Loucy (cell line): ENCODE measurements at regions not wholly inside any gene's neighbourhood (a gene's known extent, or its start where the extent isn't known, plus 50 kb on each side); places are given as distances from the start of the nearest gene placed in this dataset.

Experiments
- CTCF ChIP-seq: fragments of 200-600 bp; sonication (generic); conservative IDR thresholded peaks from 2 replicates; pipeline ENCODE4 v1.5.1; 2014; ENCODE audit warnings: mild to moderate bottlenecking, antibody characterized with exemption, low read length
- EZH2phosphoT487 ChIP-seq: fragments of 200-600 bp; IDR thresholded peaks from 2 replicates; pipeline ENCODE4 v1.6.1; 2018; ENCODE audit warnings: antibody characterized with exemption, mild to moderate bottlenecking, moderate library complexity, borderline replicate concordance

DNA sequence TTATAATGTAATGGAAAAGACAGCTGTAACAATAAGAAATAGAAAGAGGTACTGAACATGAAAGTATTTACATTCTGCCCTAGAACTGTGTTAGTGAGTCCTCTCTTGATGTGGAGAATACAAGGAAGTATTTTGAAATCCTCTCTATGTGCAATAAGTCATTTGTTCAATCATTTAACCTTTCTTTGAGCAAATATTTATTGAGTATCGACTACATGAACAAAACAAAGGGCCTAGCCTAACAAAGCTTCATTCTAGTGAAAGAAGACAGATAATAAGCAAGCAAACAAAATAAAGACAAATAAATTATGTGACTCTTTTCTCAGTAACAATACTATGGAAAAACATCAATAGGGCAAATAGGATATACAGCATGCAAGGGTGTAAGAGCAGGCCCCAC is 354.9 kb upstream of the ATP11B start:
- TF ChIP-seq CTCF (no peak), EZH2phosphoT487 (no peak)
